A549 (cell line): ENCODE measurements at regions not wholly inside any gene's neighbourhood (a gene's known extent, or its start where the extent isn't known, plus 50 kb on each side); places are given as distances from the start of the nearest gene placed in this dataset.

Source experiments
- CTCF ChIP-seq: fragments of >200 bp; sonication (Bioruptor Twin); formaldehyde crosslinking; IDR thresholded peaks from 3 replicates; pipeline ENCODE4 v1.5.1; 2016
- TP53 ChIP-seq: fragments of 250-450 bp; sonication (Bioruptor Pico); IDR thresholded peaks from 2 replicates; pipeline ENCODE4 v1.5.0; 2021; ENCODE audit warnings: mild to moderate bottlenecking, moderate library complexity

GRCh38 chr3:124243177-124243859 is 251.4 kb upstream of the ROPN1 start:
- TF ChIP-seq CTCF: no peak
- no peak for TF ChIP-seq TP53 (CRISPR knock-in tag)
